ENCODE measurements at regions not wholly inside any gene's neighbourhood (a gene's known extent, or its start where the extent isn't known, plus 50 kb on each side); places are given as distances from the start of the nearest gene placed in this dataset.

DNA sequence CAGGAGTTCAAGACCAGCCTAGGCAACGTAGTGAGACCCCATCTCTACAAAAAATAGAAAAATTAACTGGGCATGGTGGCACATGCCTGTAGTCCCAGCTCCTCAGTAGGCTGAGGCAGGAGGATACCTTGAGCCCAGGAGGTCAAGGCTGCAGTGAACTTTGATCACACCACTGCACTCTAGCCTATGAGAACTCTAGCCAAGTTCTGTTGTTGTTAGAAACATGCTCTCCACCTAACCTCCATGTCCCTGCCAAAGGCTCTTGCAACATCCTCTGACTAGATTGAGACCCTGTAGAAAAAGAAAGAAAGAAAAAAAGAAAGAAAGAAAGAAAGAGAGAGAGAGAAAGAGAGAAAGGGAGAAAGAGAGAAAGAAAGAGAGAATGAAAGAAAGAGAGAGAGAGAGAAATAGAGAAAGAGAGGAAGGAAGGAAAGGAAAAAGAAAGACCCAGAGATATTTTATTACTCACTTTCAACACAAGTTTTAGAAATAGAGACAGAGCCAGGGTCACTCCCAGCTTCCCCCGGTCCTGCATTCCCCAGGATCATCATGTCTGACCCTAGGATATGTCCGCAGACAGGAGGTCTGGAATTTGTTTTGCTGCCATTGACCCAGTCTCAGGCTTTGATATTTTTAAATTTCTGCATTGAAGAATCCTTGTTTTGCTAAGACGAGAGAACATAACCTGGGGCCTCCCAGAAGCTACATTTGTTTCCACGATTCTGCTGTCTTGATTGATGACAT lies 376.5 kb upstream of the CDH5 start:
- TF ChIP-seq, protein P1, sequence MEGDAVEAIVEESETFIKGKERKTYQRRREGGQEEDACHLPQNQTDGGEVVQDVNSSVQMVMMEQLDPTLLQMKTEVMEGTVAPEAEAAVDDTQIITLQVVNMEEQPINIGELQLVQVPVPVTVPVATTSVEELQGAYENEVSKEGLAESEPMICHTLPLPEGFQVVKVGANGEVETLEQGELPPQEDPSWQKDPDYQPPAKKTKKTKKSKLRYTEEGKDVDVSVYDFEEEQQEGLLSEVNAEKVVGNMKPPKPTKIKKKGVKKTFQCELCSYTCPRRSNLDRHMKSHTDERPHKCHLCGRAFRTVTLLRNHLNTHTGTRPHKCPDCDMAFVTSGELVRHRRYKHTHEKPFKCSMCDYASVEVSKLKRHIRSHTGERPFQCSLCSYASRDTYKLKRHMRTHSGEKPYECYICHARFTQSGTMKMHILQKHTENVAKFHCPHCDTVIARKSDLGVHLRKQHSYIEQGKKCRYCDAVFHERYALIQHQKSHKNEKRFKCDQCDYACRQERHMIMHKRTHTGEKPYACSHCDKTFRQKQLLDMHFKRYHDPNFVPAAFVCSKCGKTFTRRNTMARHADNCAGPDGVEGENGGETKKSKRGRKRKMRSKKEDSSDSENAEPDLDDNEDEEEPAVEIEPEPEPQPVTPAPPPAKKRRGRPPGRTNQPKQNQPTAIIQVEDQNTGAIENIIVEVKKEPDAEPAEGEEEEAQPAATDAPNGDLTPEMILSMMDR (conservative IDR thresholded peaks at IDR 0.05; ENCODE audit: low read depth, low read length), result no peak
- TF ChIP-seq EZH2 (IDR thresholded peaks at IDR 0.05; ENCODE audit: low read length, unreplicated experiment) (no peak), EZH2phosphoT487 (IDR thresholded peaks at IDR 0.05; ENCODE audit: borderline replicate concordance, low read length) (no peak)
